Keratinocyte (primary cell): ENCODE measurements at regions not wholly inside any gene's neighbourhood (a gene's known extent, or its start where the extent isn't known, plus 50 kb on each side); places are given as distances from the start of the nearest gene placed in this dataset.

Experiments used
- DNase-seq: peaks from one replicate; pipeline ENCODE4 v3.0.0-alpha.2; 2011; ENCODE audit warnings: low read depth, missing footprints, low spot score
- FAIRE-seq: peaks from 2 replicates; lab custom pipeline; 2011; peaks lifted over from hg19 to GRCh38; lab: Jason Lieb, UNC
- H2AFZ ChIP-seq: 2 replicates; pipeline ENCODE4 v1.6.0; 2012; ENCODE audit warnings: low read length, control low read depth, inconsistent platforms; ENCODE audit not compliant: control insufficient read depth
- H3K27ac ChIP-seq: 2 replicates; pipeline ENCODE4 v1.5.1; 2011; ENCODE audit warnings: low read length; ENCODE audit not compliant: control insufficient read depth, insufficient read depth
- H3K27me3 ChIP-seq: 3 replicates; pipeline ENCODE4 v1.6.0; 2011; ENCODE audit warnings: low read length; ENCODE audit not compliant: control insufficient read depth, insufficient read depth; ENCODE audit errors: extremely low read depth
- H3K36me3 ChIP-seq, 2 experiments: 2 replicates in 1 of 2; 3 replicates in 1 of 2; pipeline ENCODE4 v1.5.1; 2011; ENCODE audit warnings: low read length in 2 of 2, mild to moderate bottlenecking in 1 of 2; ENCODE audit not compliant: control insufficient read depth in 2 of 2, insufficient read depth in 2 of 2; ENCODE audit errors: extremely low read depth in 1 of 2
- H3K4me1 ChIP-seq: 3 replicates; pipeline ENCODE4 v1.5.1; 2011; ENCODE audit warnings: low read length; ENCODE audit not compliant: control insufficient read depth, insufficient read depth; ENCODE audit errors: extremely low read depth
- H3K4me2 ChIP-seq: 3 replicates; pipeline ENCODE4 v1.6.0; 2011; ENCODE audit warnings: low read depth, low read length; ENCODE audit not compliant: control insufficient read depth, insufficient read depth; ENCODE audit errors: extremely low read depth
- H3K4me3 ChIP-seq, 3 experiments: fragments of 200-600 bp in 1 of 3; sonication (generic) in 1 of 3; 2 replicates in 2 of 3; 3 replicates in 1 of 3; pipeline ENCODE4 v1.5.1; 2011 to 2016; ENCODE audit warnings: low read length in 3 of 3, mild to moderate bottlenecking in 3 of 3, control low read depth in 2 of 3, inconsistent platforms in 1 of 3, low read depth in 1 of 3, mixed read lengths in 1 of 3, mixed run types in 1 of 3, moderate library complexity in 1 of 3; ENCODE audit not compliant: control insufficient read depth in 2 of 3, insufficient read depth in 2 of 3; ENCODE audit errors: extremely low read depth in 1 of 3
- H3K79me2 ChIP-seq: 2 replicates; pipeline ENCODE4 v1.6.0; 2012; ENCODE audit warnings: low read length; ENCODE audit not compliant: control insufficient read depth, insufficient read depth
- H3K9ac ChIP-seq: 3 replicates; pipeline ENCODE4 v1.6.0; 2011; ENCODE audit warnings: low read length; ENCODE audit not compliant: control insufficient read depth, insufficient read depth; ENCODE audit errors: extremely low read depth
- H3K9me1 ChIP-seq: 3 replicates; pipeline ENCODE4 v1.6.0; 2011; ENCODE audit warnings: low read length; ENCODE audit not compliant: control insufficient read depth, insufficient read depth; ENCODE audit errors: extremely low read depth
- H3K9me3 ChIP-seq: 2 replicates; pipeline ENCODE4 v1.5.1; 2012; ENCODE audit warnings: low read depth, low read length; ENCODE audit not compliant: control insufficient read depth
- H4K20me1 ChIP-seq: 3 replicates; pipeline ENCODE4 v1.6.0; 2011; ENCODE audit warnings: low read length; ENCODE audit not compliant: control insufficient read depth, insufficient read depth; ENCODE audit errors: extremely low read depth
- CTCF ChIP-seq, 3 experiments: IDR thresholded peaks in 1 of 3; conservative IDR thresholded peaks in 1 of 3; optimal IDR thresholded peaks in 1 of 3; 2 replicates in 2 of 3; 3 replicates in 1 of 3; pipeline versions ENCODE3 to v1.5.1; 2011; ENCODE audit warnings: low read length in 3 of 3, mild to moderate bottlenecking in 3 of 3, moderate library complexity in 2 of 3, control low read depth in 1 of 3, inconsistent platforms in 1 of 3; ENCODE audit not compliant: insufficient read depth in 2 of 3; ENCODE audit errors: extremely low read depth in 1 of 3
- EZH2 ChIP-seq: IDR thresholded peaks from one replicate; pipeline ENCODE4 v1.6.1; 2012; ENCODE audit warnings: inconsistent platforms, mild to moderate bottlenecking, low read length, moderate library complexity
- dilution Hi-C: fragments of 300-500 bp; cut with MboI; formaldehyde crosslinking; loops from one replicate; pipeline ENCODE4 v1.7.0; 2020; ENCODE audit warnings: low sequenced_read_pairs; ENCODE audit not compliant: extremely low pct_ligation_motif_present

- H3K36me3 ChIP-seq, result no peaks in the 10 kb centered on the region
- TF ChIP-seq EZH2, result no peak
- no peak for TF ChIP-seq CTCF (optimal IDR thresholded peaks at IDR 0.05 in 1 of 3, IDR thresholded peaks at IDR 0.05 in 1 of 3, conservative IDR thresholded peaks at IDR 0.05 in 1 of 3; ENCODE audit: extremely low read depth in 1 of 3, insufficient read depth in 2 of 3, low read length in 3 of 3)
- no peaks in the 10 kb centered on the region for H3K4me1 ChIP-seq
- H3K4me2 ChIP-seq, result no peak overlapping the region
- no peaks in the 10 kb centered on the region for H4K20me1 ChIP-seq
- H3K9me1 ChIP-seq, result no peaks in the 10 kb centered on the region
- H3K27me3 ChIP-seq, result no peaks in the 10 kb centered on the region
- H3K4me3 ChIP-seq, result no peak overlapping the region
- no peak overlapping the region for H2AFZ ChIP-seq
- no peak overlapping the region for H3K9ac ChIP-seq
- no peaks in the 10 kb centered on the region for H3K79me2 ChIP-seq
- FAIRE-seq, result peak; percentile 51
- H3K27ac ChIP-seq, result no peak overlapping the region
- no peak for DNase-seq
- no peaks in the 10 kb centered on the region for H3K9me3 ChIP-seq
- dilution Hi-C loops, result no loop called here
Observed at GRCh38 chr3:152050903-152051302, 177.5 kb downstream of the SUCNR1 start.

DNA sequence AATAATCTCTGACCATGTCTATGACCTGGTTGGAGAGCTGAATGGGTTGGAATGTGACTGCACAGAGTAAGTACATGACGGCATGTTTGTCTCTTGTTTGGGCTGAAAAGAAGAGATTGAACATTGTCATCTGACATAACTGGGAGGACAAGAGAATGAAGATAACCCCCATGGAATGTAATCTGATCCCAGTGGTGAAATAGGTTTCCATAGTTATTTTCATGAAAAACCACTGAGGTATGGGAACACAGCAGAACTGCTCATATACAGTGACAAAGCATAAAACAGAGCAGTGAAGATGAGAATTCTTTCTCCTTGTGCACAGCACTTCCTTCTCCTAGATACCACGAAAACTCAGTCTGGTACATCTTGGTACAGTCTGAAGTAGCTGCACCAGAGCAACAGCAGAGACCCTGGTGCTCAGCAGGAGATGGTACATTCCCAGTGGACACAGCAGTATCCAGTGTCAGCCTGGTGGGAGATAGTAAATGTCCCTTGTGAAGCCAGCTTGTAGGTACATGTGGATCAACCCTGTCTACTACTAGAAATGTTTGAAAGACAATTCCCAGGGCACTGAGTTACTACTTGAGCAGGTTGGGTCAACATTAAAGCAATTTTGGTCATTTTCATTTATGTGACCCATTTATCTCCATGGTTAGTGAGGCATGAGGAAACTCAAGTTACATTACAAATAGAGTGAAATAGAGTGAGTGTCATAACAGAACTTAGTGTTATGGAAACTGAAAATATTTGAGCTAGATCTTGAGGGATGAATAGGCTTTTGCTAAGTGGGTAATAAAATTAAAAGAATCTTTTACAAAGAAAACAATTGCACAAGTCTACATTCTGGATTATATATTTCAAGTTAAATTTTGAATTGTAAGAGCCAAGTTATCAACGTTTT lies 178.3 kb downstream of the SUCNR1 start:
- Histone ChIP-seq H3K9me3 (no peaks in the 10 kb centered on the region), H3K27me3 (no peaks in the 10 kb centered on the region), H3K4me1 (no peaks in the 10 kb centered on the region), H3K4me2 (no peak overlapping the region), H3K9me1 (no peaks in the 10 kb centered on the region), H2AFZ (no peak overlapping the region), H3K79me2 (no peaks in the 10 kb centered on the region), H3K4me3 (no peak overlapping the region), H4K20me1 (no peaks in the 10 kb centered on the region), H3K36me3 (no peaks in the 10 kb centered on the region), H3K9ac (no peak overlapping the region), H3K27ac (no peak overlapping the region)
- TF ChIP-seq CTCF (optimal IDR thresholded peaks at IDR 0.05 in 1 of 3, IDR thresholded peaks at IDR 0.05 in 1 of 3, conservative IDR thresholded peaks at IDR 0.05 in 1 of 3; ENCODE audit: extremely low read depth in 1 of 3, insufficient read depth in 2 of 3, low read length in 3 of 3) (no peak), EZH2 (no peak)
- DNase-seq (no peak), FAIRE-seq (peak; percentile 44)
- dilution Hi-C loops, result no loop called here
